Adrenal gland (tissue), 5 donors: ENCODE measurements at regions not wholly inside any gene's neighbourhood (a gene's known extent, or its start where the extent isn't known, plus 50 kb on each side); places are given as distances from the start of the nearest gene placed in this dataset.

Experiments
- CTCF ChIP-seq, 6 experiments: fragments of 450-650 bp in 4 of 6; fragments of 200-600 bp in 2 of 6; sonication (generic) in 1 of 6; IDR thresholded peaks; 1 replicate in 5 of 6; 2 replicates in 1 of 6; pipeline versions ENCODE4 v1.5.1 to v1.8.0; 2016 to 2021; ENCODE audit warnings: antibody characterized with exemption in 6 of 6, mild to moderate bottlenecking in 2 of 6, moderate library complexity in 1 of 6
- POLR2A ChIP-seq, 2 donors: fragments of 450-650 bp; IDR thresholded peaks; one replicate each; pipeline ENCODE4 v1.6.1; 2017; ENCODE audit warnings: antibody characterized with exemption in 2 of 2, mild to moderate bottlenecking in 2 of 2, moderate library complexity in 1 of 2
- donor health status: DM: no; HTN: no; CAD: no.

DNA sequence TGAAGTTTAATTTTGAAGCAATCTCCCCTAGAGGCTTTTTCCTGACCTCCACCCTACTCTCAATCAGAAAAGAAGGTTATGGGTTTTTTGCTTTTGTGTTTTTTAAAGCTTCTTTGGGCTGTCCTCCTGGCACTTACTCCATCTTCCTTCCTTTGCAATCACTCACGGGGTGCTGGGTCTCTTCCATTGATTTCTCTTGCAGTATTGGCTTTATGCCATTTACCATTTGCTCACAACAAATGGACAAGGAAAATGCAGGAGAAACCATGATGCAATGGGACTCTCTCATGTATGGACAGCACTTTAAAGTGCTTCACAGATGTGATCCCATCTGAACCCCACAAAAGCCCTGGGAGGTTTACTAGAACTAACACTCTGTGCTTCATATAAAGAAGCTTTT, 57.5 kb downstream of the SST start:
- no peak for TF ChIP-seq CTCF (IDR thresholded peaks at IDR 0.05)
- no peak for TF ChIP-seq POLR2A (IDR thresholded peaks at IDR 0.05)
